Activated naive CD8-positive, alpha-beta T cell treated with anti-CD3 and anti-CD28 coated beads, Interleukin-2, amount 10 ng/mL, durations not matched to agents 7 days and 5 days (primary cell): ENCODE measurements at regions not wholly inside any gene's neighbourhood (a gene's known extent, or its start where the extent isn't known, plus 50 kb on each side); places are given as distances from the start of the nearest gene placed in this dataset.
"Not testable (repeated sequence)": the region's sequence is repeated elsewhere in the genome, so short reads cannot be mapped to it uniquely, and the experiment has no call there.

Source experiments
- ATAC-seq: fragments of 150-1000 bp; cut with Tn5 transposase; one replicate; pipeline ENCODE4 v1.10.0; 2021; ENCODE audit warnings: low read depth, moderate library complexity
- POLR2A ChIA-PET: fragments of 350-600 bp; sonication (Branson Sonifier 250); formaldehyde crosslinking; loops from one replicate; lab custom pipeline; 2021; ENCODE audit warnings: antibody characterized with exemption; lab: Charles Lee
- DNase-seq: peaks from one replicate; pipeline ENCODE4 v3.0.0; 2021
- H3K27ac Mint-ChIP-seq: one replicate; pipeline ENCODE4 v1.8.0; 2022; ENCODE audit warnings: mild to moderate bottlenecking, mixed read lengths
- H3K27me3 Mint-ChIP-seq: one replicate; pipeline ENCODE4 v1.8.0; 2022; ENCODE audit warnings: mild to moderate bottlenecking, moderate library complexity, mixed read lengths
- H3K36me3 Mint-ChIP-seq: one replicate; pipeline ENCODE4 v1.8.0; 2021; ENCODE audit warnings: mild to moderate bottlenecking, mixed read lengths
- H3K4me1 Mint-ChIP-seq: one replicate; pipeline ENCODE4 v1.8.0; 2021; ENCODE audit warnings: mixed read lengths
- H3K4me3 Mint-ChIP-seq: one replicate; pipeline ENCODE4 v1.8.0; 2022; ENCODE audit warnings: mild to moderate bottlenecking, moderate library complexity, mixed read lengths
- H3K9me3 Mint-ChIP-seq: one replicate; pipeline ENCODE4 v1.8.0; 2021; ENCODE audit warnings: mixed read lengths

GRCh38 chr17:52604105-52604504 is 445.6 kb upstream of the CA10 start:
- no peaks in the 10 kb centered on the region for H3K9me3 Mint-ChIP-seq
- H3K36me3 Mint-ChIP-seq, result no peaks in the 10 kb centered on the region
- no peak overlapping the region for H3K4me3 Mint-ChIP-seq
- POLR2A ChIA-PET, result no interaction called here
- DNase-seq, result no peak
- H3K27ac Mint-ChIP-seq, result no peak overlapping the region
- H3K27me3 Mint-ChIP-seq, result no peaks in the 10 kb centered on the region
- no peak for ATAC-seq
- H3K4me1 Mint-ChIP-seq, result no peaks in the 10 kb centered on the region

- H3K27ac Mint-ChIP-seq, ATAC-seq, H3K9me3 Mint-ChIP-seq, DNase-seq, H3K4me1 Mint-ChIP-seq, POLR2A ChIA-PET, H3K4me3 Mint-ChIP-seq, H3K36me3 Mint-ChIP-seq, H3K27me3 Mint-ChIP-seq: not testable (repeated sequence)
Measured at GRCh38 chr17:52597452-52598215, 439.1 kb upstream of the CA10 start.

DNA sequence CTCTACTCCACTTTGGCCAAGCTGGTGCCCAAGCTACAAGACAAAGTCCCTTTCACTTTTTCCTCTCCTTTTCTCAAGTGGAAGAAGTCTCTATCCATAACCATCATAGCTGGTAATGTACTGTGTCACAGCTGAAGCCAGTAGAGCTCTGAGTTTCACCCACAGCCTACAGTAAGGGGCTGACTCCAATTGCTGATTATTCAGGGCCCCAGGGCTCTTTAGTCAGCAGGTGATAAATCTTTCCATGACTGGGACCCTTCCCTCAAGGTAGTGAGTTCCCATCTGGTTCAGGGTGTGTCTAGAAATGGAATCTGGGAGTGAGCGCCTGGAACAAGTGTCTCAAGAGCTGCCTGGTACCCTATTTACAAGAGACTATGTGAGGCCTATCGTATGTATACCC is 436.0 kb upstream of the CA10 start:
- Mint-ChIP-seq H3K27me3 (no peaks in the 10 kb centered on the region), H3K9me3 (peaks cover 10% of the 10 kb centered on the region), H3K4me3 (no peak overlapping the region), H3K4me1 (no peaks in the 10 kb centered on the region), H3K36me3 (no peaks in the 10 kb centered on the region), H3K27ac (no peak overlapping the region)
- POLR2A ChIA-PET, result no interaction called here
- DNase-seq (no peak), ATAC-seq (no peak)

- Mint-ChIP-seq H3K27ac (no peak overlapping the region), H3K36me3 (no peaks in the 10 kb centered on the region), H3K27me3 (no peaks in the 10 kb centered on the region), H3K4me1 (no peaks in the 10 kb centered on the region), H3K9me3 (peaks cover 2% of the 10 kb centered on the region), H3K4me3 (no peak overlapping the region)
- ATAC-seq (no peak), DNase-seq (no peak)
- POLR2A ChIA-PET, result no interaction called here
Measured at GRCh38 chr17:52546990-52547389, 388.5 kb upstream of the CA10 start.

DNA sequence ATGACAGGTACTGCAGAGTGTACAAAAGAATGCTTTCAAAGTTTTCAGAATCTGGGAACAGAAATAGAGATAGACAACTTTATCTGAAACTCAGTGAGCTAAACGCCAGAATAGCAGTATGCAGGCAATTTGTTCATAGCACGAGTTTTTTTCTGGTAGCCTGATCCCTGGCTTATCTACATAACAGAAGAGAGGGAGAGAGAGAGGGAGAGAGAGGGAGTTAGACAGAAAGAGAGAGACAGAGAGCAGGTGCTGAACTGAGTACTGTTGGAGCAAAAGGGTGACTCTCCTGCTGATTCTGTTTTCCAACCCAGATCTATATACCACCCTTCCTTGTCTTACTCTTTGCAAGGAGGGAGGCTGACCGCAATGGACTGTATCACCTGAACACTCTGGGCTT is 388.0 kb upstream of the CA10 start:
- ATAC-seq (no peak), DNase-seq (no peak)
- Mint-ChIP-seq H3K4me1 (no peaks in the 10 kb centered on the region), H3K27ac (no peak overlapping the region), H3K36me3 (no peaks in the 10 kb centered on the region), H3K27me3 (no peaks in the 10 kb centered on the region), H3K9me3 (peaks cover 2% of the 10 kb centered on the region), H3K4me3 (no peak overlapping the region)
- POLR2A ChIA-PET, result no interaction called here

GRCh38 chr17:52537421-52537820 is 378.9 kb upstream of the CA10 start:
- Mint-ChIP-seq H3K27ac (no peak overlapping the region), H3K36me3 (no peaks in the 10 kb centered on the region), H3K4me3 (no peak overlapping the region), H3K4me1 (no peaks in the 10 kb centered on the region), H3K27me3 (no peaks in the 10 kb centered on the region), H3K9me3 (no peaks in the 10 kb centered on the region)
- no peak for ATAC-seq
- POLR2A ChIA-PET, result no interaction called here
- DNase-seq, result no peak

DNA sequence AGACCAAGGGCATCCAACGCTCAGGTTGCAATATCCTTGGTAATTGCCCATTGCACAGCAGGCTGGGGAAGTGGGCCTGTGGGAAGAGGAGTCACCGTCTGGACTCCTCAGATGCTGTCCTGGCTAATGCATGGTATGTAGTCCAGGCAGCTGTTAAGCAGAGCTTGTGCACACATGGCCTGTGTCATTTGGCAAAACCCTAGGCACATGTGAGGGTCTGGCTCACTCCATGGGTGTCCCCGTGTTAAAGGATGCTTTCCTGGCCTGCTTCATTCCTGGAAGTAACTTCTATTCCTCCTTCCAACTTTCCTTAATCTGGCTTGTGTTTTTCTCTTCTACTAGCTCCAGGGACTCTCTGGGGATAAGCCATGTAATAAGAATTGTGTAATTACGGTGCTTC is 378.0 kb upstream of the CA10 start:
- no peak for DNase-seq
- no peak for ATAC-seq
- Mint-ChIP-seq H3K4me1 (no peaks in the 10 kb centered on the region), H3K27me3 (no peaks in the 10 kb centered on the region), H3K9me3 (no peaks in the 10 kb centered on the region), H3K36me3 (no peaks in the 10 kb centered on the region), H3K27ac (no peak overlapping the region), H3K4me3 (no peak overlapping the region)
- POLR2A ChIA-PET, result no interaction called here

DNA sequence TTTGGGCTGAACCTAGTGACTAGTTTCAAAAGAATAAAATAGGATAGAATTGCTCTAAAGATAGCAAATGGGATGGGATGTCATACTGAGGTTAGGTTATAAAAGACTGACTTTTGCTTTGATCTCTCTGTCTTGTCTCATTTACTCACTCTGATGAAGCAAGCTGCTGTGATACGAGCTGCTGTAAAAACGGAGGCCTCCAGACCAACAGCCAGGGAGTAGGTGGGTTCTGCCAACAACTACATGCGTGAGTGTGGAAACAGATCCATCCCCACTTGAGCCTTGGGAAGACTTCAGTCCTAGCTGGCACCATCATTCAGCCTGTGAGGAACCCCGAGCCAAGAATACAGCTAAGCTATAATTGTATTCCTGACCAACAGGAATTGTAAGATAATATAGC is 373.9 kb upstream of the CA10 start:
- no peaks in the 10 kb centered on the region for H3K27me3 Mint-ChIP-seq
- POLR2A ChIA-PET, result no interaction called here
- ATAC-seq (no peak), DNase-seq (no peak)
- H3K27ac Mint-ChIP-seq, result no peak overlapping the region
- no peaks in the 10 kb centered on the region for H3K4me1 Mint-ChIP-seq
- no peaks in the 10 kb centered on the region for H3K9me3 Mint-ChIP-seq
- no peaks in the 10 kb centered on the region for H3K36me3 Mint-ChIP-seq
- no peak overlapping the region for H3K4me3 Mint-ChIP-seq

GRCh38 chr17:52524096-52524637 is 365.7 kb upstream of the CA10 start:
- Mint-ChIP-seq H3K27ac (no peak overlapping the region), H3K4me3 (no peak overlapping the region), H3K4me1 (no peaks in the 10 kb centered on the region), H3K9me3 (no peaks in the 10 kb centered on the region), H3K27me3 (no peaks in the 10 kb centered on the region), H3K36me3 (no peaks in the 10 kb centered on the region)
- POLR2A ChIA-PET, result no interaction called here
- ATAC-seq (no peak), DNase-seq (no peak)

- Mint-ChIP-seq H3K27ac (no peak overlapping the region), H3K4me1 (no peaks in the 10 kb centered on the region), H3K9me3 (peaks cover 2% of the 10 kb centered on the region), H3K36me3 (no peaks in the 10 kb centered on the region), H3K4me3 (no peak overlapping the region), H3K27me3 (no peaks in the 10 kb centered on the region)
- ATAC-seq (no peak), DNase-seq (no peak)
- POLR2A ChIA-PET, result no interaction called here
Measured at GRCh38 chr17:52517176-52517575, 358.7 kb upstream of the CA10 start.

DNA sequence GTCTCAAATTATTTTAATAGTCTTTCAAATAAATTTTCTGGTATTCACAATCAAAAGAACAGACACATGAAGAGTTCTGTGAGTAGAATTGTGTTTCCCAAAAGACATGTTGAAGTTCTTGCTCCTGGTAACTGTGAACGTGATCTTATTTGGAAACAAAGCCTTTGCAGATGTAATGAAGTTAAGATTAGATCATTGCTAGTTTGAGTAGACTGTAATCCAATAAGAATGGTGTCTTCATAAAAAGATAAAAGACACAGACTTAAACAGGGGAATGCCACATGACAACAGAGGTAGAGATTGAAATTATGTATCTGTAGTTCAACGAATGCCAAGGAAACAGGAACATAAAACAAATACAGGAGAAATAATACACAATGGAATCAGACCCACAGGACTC is 357.4 kb upstream of the CA10 start:
- no peak overlapping the region for H3K4me3 Mint-ChIP-seq
- H3K27ac Mint-ChIP-seq, result no peak overlapping the region
- no peak for ATAC-seq
- H3K27me3 Mint-ChIP-seq, result no peaks in the 10 kb centered on the region
- no peak for DNase-seq
- POLR2A ChIA-PET, result no interaction called here
- H3K9me3 Mint-ChIP-seq, result peaks cover 2% of the 10 kb centered on the region
- no peaks in the 10 kb centered on the region for H3K36me3 Mint-ChIP-seq
- H3K4me1 Mint-ChIP-seq, result no peaks in the 10 kb centered on the region

DNA sequence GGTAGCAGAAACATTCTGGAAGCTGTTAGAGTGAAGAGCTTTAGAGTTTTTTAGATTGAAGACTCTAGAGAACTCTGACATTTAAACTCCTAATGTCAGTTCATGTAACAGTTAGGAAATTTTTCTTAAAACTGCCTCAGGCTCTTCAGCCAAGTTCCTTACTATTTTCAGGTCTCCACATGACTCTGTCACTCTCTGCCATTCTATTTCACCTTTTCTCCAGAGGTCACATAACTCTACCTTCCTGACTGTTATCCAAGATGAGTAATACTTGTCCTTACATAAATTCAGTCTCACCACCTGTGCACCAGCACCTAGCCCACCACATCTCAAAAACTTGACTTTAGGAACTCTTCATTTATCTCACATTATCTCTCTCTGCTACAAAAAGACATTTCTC is 347.1 kb upstream of the CA10 start:
- POLR2A ChIA-PET, result no interaction called here
- no peak for ATAC-seq
- Mint-ChIP-seq H3K4me1 (no peaks in the 10 kb centered on the region), H3K36me3 (no peaks in the 10 kb centered on the region), H3K27me3 (no peaks in the 10 kb centered on the region), H3K4me3 (no peak overlapping the region), H3K27ac (no peak overlapping the region), H3K9me3 (peaks cover 4% of the 10 kb centered on the region)
- DNase-seq, result no peak

GRCh38 chr17:52504081-52504480 is 345.6 kb upstream of the CA10 start:
- no peak for ATAC-seq
- Mint-ChIP-seq H3K27ac (no peak overlapping the region), H3K36me3 (no peaks in the 10 kb centered on the region), H3K9me3 (peaks cover 2% of the 10 kb centered on the region), H3K4me3 (no peak overlapping the region), H3K4me1 (no peaks in the 10 kb centered on the region), H3K27me3 (no peaks in the 10 kb centered on the region)
- no peak for DNase-seq
- POLR2A ChIA-PET, result no interaction called here

- Mint-ChIP-seq H3K4me3 (no peak overlapping the region), H3K36me3 (no peaks in the 10 kb centered on the region), H3K9me3 (peaks cover 3% of the 10 kb centered on the region), H3K4me1 (no peaks in the 10 kb centered on the region), H3K27ac (no peak overlapping the region), H3K27me3 (no peaks in the 10 kb centered on the region)
- ATAC-seq, result no peak
- POLR2A ChIA-PET, result no interaction called here
- DNase-seq, result no peak
Measured at GRCh38 chr17:52495646-52496045, 337.1 kb upstream of the CA10 start.
